BJ (cell line): ENCODE measurements at regions not wholly inside any gene's neighbourhood (a gene's known extent, or its start where the extent isn't known, plus 50 kb on each side); places are given as distances from the start of the nearest gene placed in this dataset.

Experiments
- CTCF ChIA-PET: fragments of 350-600 bp; formaldehyde crosslinking; extraction: SDS; loops from one replicate; lab custom pipeline; 2021; ENCODE audit warnings: antibody characterized with exemption, inconsistent platforms; lab: Yijun Ruan, JAX
- POLR2A ChIA-PET: fragments of 300-600 bp; sonication (Branson Sonifier 250); formaldehyde crosslinking; extraction: SDS; loops from one replicate; lab custom pipeline; 2021; ENCODE audit warnings: antibody characterized with exemption; lab: Charles Lee
- DNase-seq: peaks from one replicate; pipeline ENCODE4 v3.0.0-alpha.2; 2011; ENCODE audit warnings: low read depth
- H3K27me3 ChIP-seq: 2 replicates; pipeline ENCODE4 v1.6.0; 2011; ENCODE audit warnings: low read length; ENCODE audit not compliant: control insufficient read depth, insufficient read depth
- H3K36me3 ChIP-seq: 2 replicates; pipeline ENCODE4 v1.5.1; 2011; ENCODE audit warnings: low read length; ENCODE audit not compliant: control insufficient read depth, insufficient read depth
- H3K4me3 ChIP-seq: 2 replicates; pipeline ENCODE4 v1.5.1; 2011; ENCODE audit warnings: low read depth, mild to moderate bottlenecking, control low read depth, low read length
- CTCF ChIP-seq: IDR thresholded peaks from 2 replicates; pipeline ENCODE4 v1.5.1; 2011; ENCODE audit warnings: low read depth, mild to moderate bottlenecking, control low read depth, inconsistent platforms, low read length, moderate library complexity; ENCODE audit not compliant: insufficient read depth

DNA sequence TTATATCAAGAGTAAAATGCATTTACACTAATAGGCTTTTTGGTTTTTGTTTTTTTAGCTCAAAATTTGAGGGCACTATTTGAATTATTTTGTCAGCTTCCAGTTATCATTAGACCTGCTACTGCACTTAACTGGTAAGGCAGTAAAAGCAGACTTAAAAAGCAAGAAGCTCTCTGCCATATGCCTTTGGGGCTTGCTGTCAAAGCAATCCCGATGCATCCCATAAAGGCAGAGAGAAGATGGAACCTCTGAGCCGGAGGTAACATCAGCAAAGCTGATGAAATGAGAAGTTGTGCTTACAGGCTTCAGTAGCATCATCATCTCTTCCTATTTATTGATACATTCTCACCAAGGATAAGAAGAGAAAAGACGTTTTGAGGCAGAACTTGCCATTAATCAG lies 1414.3 kb upstream of the CDH6 start:
- H3K4me3 ChIP-seq: no peak overlapping the region
- no peaks in the 10 kb centered on the region for H3K27me3 ChIP-seq
- DNase-seq: no peak
- POLR2A ChIA-PET: no interaction called here
- TF ChIP-seq CTCF: no peak
- CTCF ChIA-PET: no interaction called here
- H3K36me3 ChIP-seq: no peaks in the 10 kb centered on the region

DNA sequence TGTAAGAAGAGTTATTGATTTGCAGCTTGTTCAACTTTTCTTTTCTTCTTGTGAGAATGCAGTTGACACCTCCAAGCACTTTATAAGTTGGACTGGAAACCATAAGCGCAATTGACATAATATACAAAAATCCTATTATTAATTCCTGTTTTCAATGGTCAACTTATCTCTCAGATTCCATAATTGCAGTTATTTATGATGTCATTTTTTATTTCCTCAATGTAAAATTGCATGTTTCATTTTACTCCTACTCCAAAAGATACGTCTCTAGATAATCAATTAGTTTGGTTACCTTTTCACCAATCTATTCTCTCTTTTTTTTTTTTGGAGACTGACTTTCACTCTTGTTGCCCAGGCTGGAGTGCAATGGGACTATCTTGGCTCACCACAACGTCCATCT lies 1416.1 kb upstream of the CDH6 start:
- POLR2A ChIA-PET: no interaction called here
- H3K4me3 ChIP-seq: no peak overlapping the region
- TF ChIP-seq CTCF: no peak
- H3K36me3 ChIP-seq: no peaks in the 10 kb centered on the region
- CTCF ChIA-PET: no interaction called here
- no peaks in the 10 kb centered on the region for H3K27me3 ChIP-seq
- no peak for DNase-seq

- no peak for DNase-seq
- H3K36me3 ChIP-seq: no peaks in the 10 kb centered on the region
- ChIA-PET POLR2A (no interaction called here), CTCF (interaction anchor here (0.9 kb wide), 1 partner anchor 55 kb away, joined by 3 read pairs; no protein-coding TSS in a partner anchor)
- H3K27me3 ChIP-seq: no peaks in the 10 kb centered on the region
- TF ChIP-seq CTCF: no peak
- no peak overlapping the region for H3K4me3 ChIP-seq
Measured at GRCh38 chr5:29770936-29771335, 1422.5 kb upstream of the CDH6 start.

GRCh38 chr5:29769474-29769873 lies 1424.0 kb upstream of the CDH6 start:
- TF ChIP-seq CTCF: no peak
- DNase-seq: no peak
- ChIA-PET POLR2A (no interaction called here), CTCF (no interaction called here)
- Histone ChIP-seq H3K27me3 (no peaks in the 10 kb centered on the region), H3K36me3 (no peaks in the 10 kb centered on the region), H3K4me3 (no peak overlapping the region)

DNA sequence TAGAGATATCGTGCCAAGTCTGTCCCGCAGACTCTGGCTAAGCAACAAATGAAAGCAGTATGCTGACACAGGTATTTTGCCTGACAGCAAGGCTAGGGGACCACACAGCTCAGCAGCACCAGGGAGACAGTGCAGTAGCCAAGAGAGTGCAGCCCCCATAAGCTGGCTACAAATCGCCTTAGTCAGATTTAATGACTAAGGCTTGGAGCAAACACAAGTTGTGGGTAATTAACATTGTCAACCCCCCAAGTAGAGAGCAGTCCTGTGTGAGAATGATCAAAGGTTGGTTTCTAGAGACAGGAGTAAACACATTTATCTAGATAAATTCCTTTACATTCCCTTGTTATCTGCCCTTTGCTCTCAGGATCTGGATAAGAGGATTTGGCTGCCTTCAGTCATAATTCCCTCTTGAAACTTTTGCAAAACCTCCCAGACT lies 1434.5 kb upstream of the CDH6 start:
- no peak for TF ChIP-seq CTCF
- ChIA-PET CTCF (no interaction called here), POLR2A (no interaction called here)
- Histone ChIP-seq H3K27me3 (no peaks in the 10 kb centered on the region), H3K36me3 (no peaks in the 10 kb centered on the region), H3K4me3 (no peak overlapping the region)
- no peak for DNase-seq
